HFFc6 (cell line): ENCODE measurements at regions not wholly inside any gene's neighbourhood (a gene's known extent, or its start where the extent isn't known, plus 50 kb on each side); places are given as distances from the start of the nearest gene placed in this dataset.

Experiments used
- DNase-seq: peaks from one replicate; pipeline ENCODE4 v3.0.0-alpha.2; 2018
- H3K27ac Mint-ChIP-seq: 2 replicates; pipeline ENCODE4 v1.8.0; 2020; ENCODE audit warnings: mild to moderate bottlenecking, mixed read lengths
- H3K27me3 Mint-ChIP-seq: 2 replicates; pipeline ENCODE4 v1.8.0; 2021; ENCODE audit warnings: mild to moderate bottlenecking, moderate library complexity, mixed read lengths; ENCODE audit not compliant: insufficient read depth
- H3K36me3 Mint-ChIP-seq: 2 replicates; pipeline ENCODE4 v1.8.0; 2021; ENCODE audit warnings: low read depth, mixed read lengths
- H3K4me1 Mint-ChIP-seq: 2 replicates; pipeline ENCODE4 v1.8.0; 2020; ENCODE audit warnings: low read depth, mixed read lengths
- H3K4me3 Mint-ChIP-seq: 2 replicates; pipeline ENCODE4 v1.8.0; 2020; ENCODE audit warnings: mild to moderate bottlenecking, moderate library complexity, mixed read lengths
- H3K9me3 Mint-ChIP-seq: 2 replicates; pipeline ENCODE4 v1.8.0; 2020; ENCODE audit warnings: mild to moderate bottlenecking, mixed read lengths
- CTCF ChIP-seq: fragments of 200-600 bp; sonication (generic); IDR thresholded peaks from 2 replicates; pipeline ENCODE4 v1.5.0; 2021; ENCODE audit warnings: antibody characterized with exemption, mild to moderate bottlenecking

GRCh38 chr18:78140294-78140693 is 839.3 kb upstream of the SALL3 start:
- no peak overlapping the region for H3K27ac Mint-ChIP-seq
- H3K4me1 Mint-ChIP-seq = no peaks in the 10 kb centered on the region
- TF ChIP-seq CTCF = no peak
- no peak for DNase-seq
- H3K9me3 Mint-ChIP-seq = peaks cover 50% of the 10 kb centered on the region
- no peak overlapping the region for H3K4me3 Mint-ChIP-seq
- no peaks in the 10 kb centered on the region; the same call in 1 of the 2 replicates for H3K27me3 Mint-ChIP-seq
- peaks cover 3% of the 10 kb centered on the region; the same call in 1 of the 2 replicates for H3K36me3 Mint-ChIP-seq

- H3K4me1 Mint-ChIP-seq = no peaks in the 10 kb centered on the region
- H3K36me3 Mint-ChIP-seq = 0 out of 2 replicates have a peak, but pooled peaks cover 4% of the 10 kb centered on the region
- peaks cover 45% of the 10 kb centered on the region for H3K9me3 Mint-ChIP-seq
- H3K27me3 Mint-ChIP-seq = no peaks in the 10 kb centered on the region; the same call in 1 of the 2 replicates
- no peak for DNase-seq
- no peak overlapping the region for H3K27ac Mint-ChIP-seq
- no peak overlapping the region for H3K4me3 Mint-ChIP-seq
- no peak for TF ChIP-seq CTCF
These were observed 834.9 kb upstream of the SALL3 start for GRCh38 chr18:78144669-78145068.

- no peak for DNase-seq
- no peak for TF ChIP-seq CTCF
- no peaks in the 10 kb centered on the region for H3K4me1 Mint-ChIP-seq
- 0 out of 2 replicates have a peak, but pooled peaks cover 4% of the 10 kb centered on the region for H3K36me3 Mint-ChIP-seq
- peaks cover 43% of the 10 kb centered on the region for H3K9me3 Mint-ChIP-seq
- no peak overlapping the region for H3K27ac Mint-ChIP-seq
- no peaks in the 10 kb centered on the region; the same call in 1 of the 2 replicates for H3K27me3 Mint-ChIP-seq
- no peak overlapping the region for H3K4me3 Mint-ChIP-seq
These were observed 834.5 kb upstream of the SALL3 start for GRCh38 chr18:78145096-78145495.

GRCh38 chr18:78146136-78147085 is 833.2 kb upstream of the SALL3 start:
- H3K27ac Mint-ChIP-seq = no peak overlapping the region
- H3K27me3 Mint-ChIP-seq = no peaks in the 10 kb centered on the region; the same call in 1 of the 2 replicates
- H3K36me3 Mint-ChIP-seq = 0 out of 2 replicates have a peak, but pooled peaks cover 4% of the 10 kb centered on the region
- H3K9me3 Mint-ChIP-seq = peaks cover 36% of the 10 kb centered on the region
- no peak for DNase-seq
- H3K4me1 Mint-ChIP-seq = no peaks in the 10 kb centered on the region
- H3K4me3 Mint-ChIP-seq = no peak overlapping the region
- TF ChIP-seq CTCF = no peak

- DNase-seq = no peak
- H3K36me3 Mint-ChIP-seq = no peaks in the 10 kb centered on the region
These were observed 829.0 kb upstream of the SALL3 start for GRCh38 chr18:78150590-78150989.

More at GRCh38 chr18:78150590-78150989, 829.0 kb upstream of the SALL3 start:
- no peak overlapping the region for H3K4me3 Mint-ChIP-seq
- no peak overlapping the region for H3K27ac Mint-ChIP-seq
- H3K4me1 Mint-ChIP-seq = no peaks in the 10 kb centered on the region
- no peak for TF ChIP-seq CTCF
- no peaks in the 10 kb centered on the region for H3K27me3 Mint-ChIP-seq
- H3K9me3 Mint-ChIP-seq = peaks cover 42% of the 10 kb centered on the region
